ENCODE measurements at regions not wholly inside any gene's neighbourhood (a gene's known extent, or its start where the extent isn't known, plus 50 kb on each side); places are given as distances from the start of the nearest gene placed in this dataset.

GRCh38 chr7:156002362-156003066 lies 190.3 kb upstream of the SHH start:
- no peaks in the 10 kb centered on the region for H3K9me3 ChIP-seq
- no peaks in the 10 kb centered on the region for H3K27me3 ChIP-seq
- TF ChIP-seq POLR2A (IDR thresholded peaks at IDR 0.05), result no peak
- TF ChIP-seq CTCF (IDR thresholded peaks at IDR 0.05), result no peak
- H3K36me3 ChIP-seq, result no peaks in the 10 kb centered on the region
- no peak overlapping the region for H3K4me3 ChIP-seq (replicated peaks in 1 of 3)
- no peaks in the 10 kb centered on the region for H3K4me1 ChIP-seq
- DNase-seq, result no peak
- no peak overlapping the region for H3K27ac ChIP-seq
- intact Hi-C loops (cut with DNase I), result no loop called here
- WGBS, 2 donors, result 85 to 87% methylated on average over 17 of the region's 17 CpGs

- Histone ChIP-seq H3K4me1 (no peaks in the 10 kb centered on the region), H3K36me3 (no peaks in the 10 kb centered on the region), H3K9me3 (no peaks in the 10 kb centered on the region), H3K27ac (no peak overlapping the region), H3K27me3 (no peaks in the 10 kb centered on the region), H3K4me3 (replicated peaks in 1 of 3) (no peak overlapping the region)
- intact Hi-C loops (cut with DNase I), result no loop called here
- WGBS, 2 donors, result 92 to 95% methylated on average over 20 to 25 of the region's 25 CpGs
- DNase-seq, result no peak
- TF ChIP-seq CTCF (IDR thresholded peaks at IDR 0.05) (no peak), POLR2A (IDR thresholded peaks at IDR 0.05) (no peak)
Observed at GRCh38 chr7:156001496-156002260, 189.4 kb upstream of the SHH start.

GRCh38 chr7:156000601-156001396 lies 188.5 kb upstream of the SHH start:
- no peaks in the 10 kb centered on the region for H3K4me1 ChIP-seq
- H3K9me3 ChIP-seq, result no peaks in the 10 kb centered on the region
- no peak for TF ChIP-seq POLR2A (IDR thresholded peaks at IDR 0.05)
- no peak for TF ChIP-seq CTCF (IDR thresholded peaks at IDR 0.05)
- no peak for DNase-seq
- WGBS, 2 donors, result 89 to 91% methylated on average over 24 to 27 of the region's 27 CpGs
- no peaks in the 10 kb centered on the region for H3K27me3 ChIP-seq
- H3K36me3 ChIP-seq, result no peaks in the 10 kb centered on the region
- intact Hi-C loops (cut with DNase I), result no loop called here
- H3K4me3 ChIP-seq (replicated peaks in 1 of 3), result no peak overlapping the region
- no peak overlapping the region for H3K27ac ChIP-seq

- no peak for DNase-seq
- Histone ChIP-seq H3K27me3 (no peaks in the 10 kb centered on the region), H3K4me1 (no peaks in the 10 kb centered on the region), H3K27ac (no peak overlapping the region), H3K9me3 (no peaks in the 10 kb centered on the region), H3K4me3 (replicated peaks in 1 of 3) (no peak overlapping the region), H3K36me3 (no peaks in the 10 kb centered on the region)
- TF ChIP-seq CTCF (IDR thresholded peaks at IDR 0.05) (no peak), POLR2A (IDR thresholded peaks at IDR 0.05) (no peak)
- intact Hi-C loops (cut with DNase I), result no loop called here
- WGBS, 2 donors, result 93 to 95% methylated on average over 29 of the region's 29 CpGs
Observed at GRCh38 chr7:155999631-156000489, 187.6 kb upstream of the SHH start.

All from thyroid gland (tissue), 4 donors.